Stimulated activated CD4-positive, alpha-beta T cell treated with anti-CD3 and anti-CD28 coated beads, Interleukin-12 subunit alpha, Interleukin-12 subunit beta, amount 100 ng/mL, for 24 hours (primary cell): ENCODE measurements at regions not wholly inside any gene's neighbourhood (a gene's known extent, or its start where the extent isn't known, plus 50 kb on each side); places are given as distances from the start of the nearest gene placed in this dataset.

ENCODE experiments used
- DNase-seq, 2 experiments: peaks; one replicate each; pipeline ENCODE4 v3.0.0-alpha.2; 2020; ENCODE audit warnings: low read depth in 2 of 2

DNA sequence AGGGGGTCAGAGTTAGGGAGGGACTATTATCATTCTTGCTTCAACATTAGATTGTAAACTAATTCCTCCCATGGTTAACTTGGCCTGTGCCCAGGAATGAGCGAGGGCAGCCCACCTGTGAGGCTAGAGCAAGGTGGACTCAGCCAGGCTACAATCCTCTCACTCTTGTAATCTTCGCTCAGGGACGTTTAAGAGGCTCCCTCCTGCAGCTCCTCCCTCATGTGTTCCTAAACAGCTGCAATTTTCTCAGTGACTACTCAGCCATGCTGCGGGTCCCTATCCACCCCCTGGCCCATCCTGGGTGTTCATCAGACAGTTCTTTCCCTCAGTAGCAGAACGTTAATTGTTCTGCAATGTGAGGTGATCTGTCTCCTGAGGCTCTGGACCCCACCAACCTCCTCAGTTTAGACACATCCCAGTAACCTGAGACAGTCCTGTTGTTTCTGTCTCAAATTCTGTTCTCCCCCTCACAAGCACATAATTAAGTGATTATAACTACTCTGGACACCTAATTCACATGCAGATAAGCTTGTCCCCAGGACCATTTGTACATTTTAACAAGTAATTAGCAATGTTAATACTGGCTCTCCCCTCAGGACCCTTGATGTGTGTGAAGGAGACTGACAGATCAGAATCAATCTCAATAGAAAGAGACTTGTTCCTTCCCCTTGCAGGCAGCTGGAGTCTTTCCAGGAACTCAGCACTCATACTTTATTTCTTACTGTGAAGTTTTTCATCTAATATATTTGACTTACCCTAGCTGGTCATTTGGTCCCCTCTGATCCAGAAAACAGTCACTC lies 337.2 kb upstream of the B3GAT1 start:
- no peak for DNase-seq

GRCh38 chr11:134746609-134747008 lies 334.6 kb upstream of the B3GAT1 start:
- no peak for DNase-seq

DNA sequence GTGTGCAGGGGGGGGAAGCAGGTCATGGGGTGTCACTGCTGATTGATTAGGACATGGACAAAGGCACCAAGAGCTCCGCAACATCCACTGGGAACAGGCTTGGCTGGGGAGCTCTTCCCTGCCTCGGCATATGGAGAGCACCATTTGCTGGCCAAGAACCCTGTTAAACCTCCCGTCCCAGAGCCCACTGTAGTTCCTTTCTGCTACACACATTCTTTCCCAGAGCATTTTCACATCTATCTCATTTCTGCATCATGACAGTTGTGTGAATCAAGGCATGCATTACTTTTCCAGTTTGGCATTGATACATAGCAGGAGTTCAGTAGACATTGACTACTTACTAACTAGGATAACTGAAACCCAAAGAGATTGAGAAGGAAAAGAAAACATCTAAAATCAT lies 333.4 kb upstream of the B3GAT1 start:
- DNase-seq: no peak

- no peak for DNase-seq
Measured at GRCh38 chr11:134743820-134744195, 331.8 kb upstream of the B3GAT1 start.

GRCh38 chr11:134742956-134743819 lies 331.1 kb upstream of the B3GAT1 start:
- no peak for DNase-seq

GRCh38 chr11:134742224-134742612 lies 330.2 kb upstream of the B3GAT1 start:
- no peak for DNase-seq

DNA sequence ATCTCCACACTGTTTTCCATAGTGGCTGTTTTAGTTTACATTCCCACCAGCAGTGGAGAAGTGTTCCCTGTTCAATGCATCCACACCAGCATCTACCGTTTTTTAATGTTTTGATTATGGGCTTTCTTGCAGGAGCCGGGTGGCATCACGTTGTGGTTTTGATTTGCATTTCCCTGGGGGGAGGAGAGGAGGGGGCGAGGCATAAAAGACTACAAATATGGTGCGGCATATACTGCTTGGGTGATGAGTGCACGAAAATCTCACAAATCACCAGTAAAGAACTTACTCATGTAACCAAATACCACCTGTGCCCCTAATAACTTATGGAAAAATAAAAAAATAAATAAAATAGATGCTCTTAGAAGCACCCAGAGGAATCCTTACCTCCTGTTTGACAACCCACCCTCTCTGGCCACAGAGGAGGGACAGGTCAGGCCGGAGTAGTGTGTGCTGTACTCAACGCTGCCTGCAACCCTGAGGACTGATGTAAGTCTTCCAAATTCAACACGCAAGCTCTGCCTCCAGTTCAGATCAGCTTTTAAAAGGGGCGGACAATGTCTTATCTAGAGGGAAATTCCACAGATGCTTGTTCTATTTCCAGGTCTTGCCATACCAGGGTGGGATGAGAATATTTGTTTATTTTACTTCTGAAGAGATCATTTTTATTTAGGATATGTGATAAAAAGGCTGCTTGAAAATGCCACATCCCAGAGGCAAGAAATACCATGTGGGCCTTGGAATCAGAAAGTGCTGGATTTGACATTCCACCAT lies 329.6 kb upstream of the B3GAT1 start:
- DNase-seq: no peak

DNA sequence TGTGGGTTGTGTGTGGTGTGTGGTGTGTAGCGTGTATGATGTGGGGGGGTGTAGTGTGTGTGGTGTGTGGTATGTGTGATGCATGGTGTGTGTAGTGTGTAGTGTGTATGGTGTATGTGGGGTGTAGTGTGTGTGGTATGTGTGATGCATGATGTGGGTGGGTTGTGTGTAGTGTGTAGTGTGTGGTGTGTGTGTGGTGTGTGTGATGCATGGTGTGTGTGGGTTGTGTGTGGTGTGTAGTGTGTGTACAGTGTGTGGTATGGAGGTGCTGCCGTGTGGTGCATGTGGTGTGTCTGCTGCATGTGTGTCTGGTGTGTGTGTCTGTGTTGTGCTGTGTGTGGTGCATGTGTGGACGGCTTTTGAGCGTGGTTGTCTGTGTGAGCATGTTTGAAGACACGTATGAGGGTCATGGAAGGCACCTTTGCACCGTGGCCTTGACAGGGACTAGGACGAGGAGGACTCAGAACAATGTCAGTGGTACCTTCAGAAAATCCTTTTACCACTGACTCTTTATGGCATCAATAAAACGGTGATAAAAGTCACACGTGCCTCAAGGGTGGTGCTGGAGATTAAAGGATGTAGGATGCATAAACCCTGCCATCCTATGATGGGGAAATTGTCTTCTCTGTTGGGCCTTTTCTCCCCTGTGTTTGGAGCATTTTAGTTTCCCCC lies 328.7 kb upstream of the B3GAT1 start:
- no peak for DNase-seq

DNA sequence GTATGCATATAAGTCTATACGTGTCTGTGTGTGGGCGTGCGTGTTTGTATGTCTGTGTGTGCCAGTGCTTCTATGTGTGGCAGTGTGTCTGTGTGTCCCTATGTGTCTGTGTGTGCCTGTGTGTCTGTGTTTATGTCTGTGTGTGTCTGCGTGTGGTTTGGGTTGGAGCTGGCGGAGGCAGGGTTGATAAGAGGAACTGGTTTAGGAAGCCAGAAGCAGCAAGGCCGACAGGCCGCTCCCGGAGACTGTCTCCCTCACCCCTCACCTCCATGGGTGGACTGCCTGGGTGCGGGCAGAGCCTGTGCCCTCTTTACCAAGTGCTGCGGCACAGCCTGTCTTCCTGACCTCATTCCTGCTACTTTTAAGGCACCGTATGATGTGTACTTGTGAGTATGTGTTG lies 327.1 kb upstream of the B3GAT1 start:
- no peak for DNase-seq

DNA sequence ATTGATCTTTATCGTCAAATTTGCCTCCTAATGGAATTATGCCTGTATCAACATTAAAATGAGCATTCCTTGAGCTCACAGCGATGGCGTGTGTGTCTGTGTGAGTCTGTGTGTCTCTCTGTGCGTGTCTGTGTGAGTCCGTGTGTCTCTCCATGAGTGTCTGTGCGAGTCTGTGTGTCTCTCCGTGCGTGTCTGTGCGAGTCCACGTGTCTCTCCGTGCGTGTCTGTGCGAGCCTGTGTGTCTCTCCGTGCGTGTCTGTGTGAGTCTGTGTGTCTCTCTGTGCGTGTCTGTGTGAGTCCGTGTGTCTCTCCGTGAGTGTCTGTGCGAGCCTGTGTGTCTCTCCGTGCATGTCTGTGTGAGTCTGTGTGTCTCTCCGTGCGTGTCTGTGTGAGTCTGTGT lies 326.5 kb upstream of the B3GAT1 start:
- no peak for DNase-seq

DNA sequence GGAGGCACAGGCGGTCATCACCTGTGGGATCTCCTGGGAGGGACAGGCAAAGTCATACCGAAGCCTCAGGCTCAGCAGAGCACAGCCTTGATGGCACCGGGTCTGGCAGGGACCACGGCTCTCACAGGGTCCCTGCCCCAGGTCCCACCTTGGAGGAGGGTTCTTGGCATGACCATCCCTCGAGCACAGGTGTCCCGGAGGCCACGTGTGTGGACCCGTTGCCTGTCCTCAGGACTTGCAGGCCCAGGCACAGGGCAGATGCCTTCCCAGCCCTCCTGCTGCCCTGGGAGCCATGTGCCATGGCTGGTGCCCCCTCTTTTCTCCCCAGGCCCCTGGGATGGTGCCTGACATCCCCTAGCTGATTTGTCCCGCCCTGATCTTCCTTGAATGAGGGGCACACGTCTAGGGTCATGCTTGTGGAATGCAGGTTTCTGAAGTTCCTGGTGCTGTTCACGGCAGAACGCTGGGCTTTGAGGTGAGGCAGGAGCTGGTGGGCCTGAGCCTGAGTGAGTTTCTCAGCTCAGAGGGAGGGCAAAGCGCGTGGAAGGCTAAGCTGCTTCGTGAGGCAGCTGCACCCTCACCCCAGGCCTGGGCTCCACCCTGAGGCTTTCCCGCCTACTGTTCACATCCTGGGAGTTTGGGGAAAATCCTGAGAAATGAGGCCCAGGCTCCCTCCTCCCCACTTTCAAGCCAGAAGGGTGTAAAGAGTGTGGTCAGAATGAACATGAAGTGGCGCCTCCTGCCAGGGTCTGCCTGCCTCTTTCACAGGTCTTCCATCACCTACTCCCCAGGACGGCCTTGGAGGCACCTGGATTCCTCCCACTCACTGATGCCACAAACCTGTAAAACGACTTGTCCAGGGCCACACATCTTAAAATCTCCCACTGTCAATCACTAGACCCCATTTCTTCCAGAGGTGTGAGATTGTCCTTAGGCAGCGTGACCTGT lies 325.8 kb upstream of the B3GAT1 start:
- DNase-seq: no peak

GRCh38 chr11:134736251-134736947 lies 324.4 kb upstream of the B3GAT1 start:
- DNase-seq: no peak

GRCh38 chr11:134734894-134735293 lies 322.9 kb upstream of the B3GAT1 start:
- no peak for DNase-seq

DNA sequence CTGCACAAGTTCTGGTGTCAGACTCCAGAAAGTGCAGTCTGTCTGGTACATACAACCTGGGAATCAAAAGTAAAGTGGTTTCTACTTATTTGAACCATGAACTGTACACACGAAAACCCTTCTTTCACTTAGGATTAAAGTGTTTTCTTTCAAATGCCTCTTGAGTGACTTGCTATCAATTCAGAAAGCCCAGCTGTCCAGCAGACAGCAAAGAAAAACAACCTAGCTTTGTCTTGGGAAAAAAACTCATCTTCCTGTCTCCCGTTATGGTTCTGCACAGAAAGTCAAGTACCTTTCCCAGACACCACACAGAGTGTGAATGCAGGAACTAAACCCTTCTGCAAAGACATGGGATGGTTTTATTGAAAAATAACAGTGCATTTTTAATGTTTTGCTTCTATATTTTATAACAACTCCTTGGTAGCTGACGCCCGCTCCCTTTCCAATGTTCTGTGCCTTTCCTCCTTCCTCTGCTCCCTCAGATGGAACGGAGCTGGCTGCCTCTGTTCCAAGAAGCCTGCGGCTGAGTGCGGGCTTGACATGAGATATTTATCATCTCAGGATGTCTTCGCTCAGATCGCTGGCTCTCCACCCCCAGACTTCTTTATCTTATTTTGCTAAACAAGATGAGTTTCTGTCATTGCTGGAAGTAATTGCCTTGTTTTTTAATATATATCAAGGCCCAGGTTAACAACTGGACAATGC lies 322.3 kb upstream of the B3GAT1 start:
- no peak for DNase-seq

- no peak for DNase-seq
Measured at GRCh38 chr11:134733646-134734045, 321.6 kb upstream of the B3GAT1 start.

DNA sequence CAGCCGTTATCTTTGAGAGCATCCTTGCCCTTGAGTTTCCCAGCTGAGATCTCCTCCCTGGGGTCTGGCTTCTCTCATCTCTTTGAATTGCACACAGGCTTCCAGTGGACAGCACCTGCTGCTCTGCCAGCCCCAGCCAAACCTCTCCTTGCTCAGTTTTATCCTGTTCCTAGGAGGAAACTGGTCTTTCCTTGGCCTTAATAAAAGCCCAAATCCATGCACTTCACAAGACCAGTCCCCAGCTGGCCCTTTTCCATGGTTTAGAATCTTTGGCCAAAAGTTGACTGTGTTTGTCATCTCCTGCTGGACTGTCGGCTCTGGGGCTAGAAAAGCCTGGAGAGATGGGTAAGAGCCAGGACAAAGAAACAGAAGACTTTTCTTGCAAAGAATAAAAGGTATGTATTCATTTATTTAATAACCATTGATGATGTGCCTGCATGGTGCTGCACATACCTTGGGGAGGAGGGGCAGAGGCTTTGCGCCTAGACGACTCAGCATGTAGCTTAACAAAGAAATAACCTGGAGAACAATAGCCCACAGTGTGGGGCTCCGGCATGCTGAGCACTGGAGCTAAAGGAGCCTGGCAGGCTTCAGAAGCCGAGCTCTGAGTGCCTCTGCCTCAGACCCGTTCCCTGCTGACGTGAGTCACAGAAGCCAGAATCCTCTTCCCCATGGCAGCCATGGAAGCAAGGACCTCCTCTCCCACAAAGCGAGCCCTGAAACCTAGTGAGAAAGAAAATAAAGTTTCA lies 319.3 kb upstream of the B3GAT1 start:
- DNase-seq: no peak

GRCh38 chr11:134730561-134731212 lies 318.6 kb upstream of the B3GAT1 start:
- DNase-seq: no peak

GRCh38 chr11:134730101-134730500 lies 318.1 kb upstream of the B3GAT1 start:
- no peak for DNase-seq
